Caco-2 (cell line): ENCODE measurements at regions not wholly inside any gene's neighbourhood (a gene's known extent, or its start where the extent isn't known, plus 50 kb on each side); places are given as distances from the start of the nearest gene placed in this dataset.

Source experiments
- BruUV-seq: library from RNA; stranded (reverse); fragments of 400-500 nt; replicated peaks from 2 replicates; lab custom pipeline; 2021; lab: Mats Ljungman, UMichigan
- CTCF ChIA-PET: fragments of 300-600 bp; sonication (Branson Sonifier 250); formaldehyde crosslinking; loops from one replicate; lab custom pipeline; 2022; ENCODE audit warnings: antibody characterized with exemption; lab: Charles Lee
- POLR2A ChIA-PET: fragments of 300-600 bp; sonication (Branson Sonifier 250); formaldehyde crosslinking; loops from one replicate; lab custom pipeline; 2022; ENCODE audit warnings: antibody characterized with exemption; lab: Charles Lee
- DNase-seq, 2 experiments: peaks; one replicate each; pipeline versions ENCODE4 v3.0.0 to v3.0.0-alpha.2; 2020 to 2022
- H3K27me3 ChIP-seq: replicated peaks from 2 replicates; pipeline ENCODE4 v1.6.0; 2011; ENCODE audit warnings: low read length; ENCODE audit not compliant: control insufficient read depth, insufficient read depth
- H3K36me3 ChIP-seq: 2 replicates; pipeline ENCODE4 v1.5.1; 2011; ENCODE audit warnings: low read length; ENCODE audit not compliant: control insufficient read depth, insufficient read depth
- H3K4me1 ChIP-seq: fragments of 250-450 bp; sonication (Bioruptor Pico); 2 replicates; pipeline ENCODE4 v1.5.1; 2020; ENCODE audit warnings: mild to moderate bottlenecking
- H3K4me3 ChIP-seq: 2 replicates; pipeline ENCODE4 v1.5.1; 2011; ENCODE audit warnings: low read depth, mild to moderate bottlenecking, control low read depth, low read length
- H3K9me3 ChIP-seq: fragments of 250-450 bp; sonication (Bioruptor Pico); 2 replicates; pipeline ENCODE4 v1.5.1; 2020; ENCODE audit warnings: mild to moderate bottlenecking, moderate library complexity
- H3K27ac Mint-ChIP-seq: one replicate; pipeline ENCODE4 v1.8.0; 2022; ENCODE audit warnings: mixed read lengths; ENCODE audit not compliant: unreplicated experiment
- H3K27me3 Mint-ChIP-seq: one replicate; pipeline ENCODE4 v1.8.0; 2022; ENCODE audit warnings: mixed read lengths; ENCODE audit not compliant: insufficient read depth, unreplicated experiment
- H3K36me3 Mint-ChIP-seq: one replicate; pipeline ENCODE4 v1.8.0; 2022; ENCODE audit warnings: mild to moderate bottlenecking, mixed read lengths; ENCODE audit not compliant: insufficient read depth, unreplicated experiment
- H3K4me1 Mint-ChIP-seq: one replicate; pipeline ENCODE4 v1.8.0; 2022; ENCODE audit warnings: low read depth, mixed read lengths; ENCODE audit not compliant: unreplicated experiment
- H3K4me3 Mint-ChIP-seq: one replicate; pipeline ENCODE4 v1.8.0; 2022; ENCODE audit warnings: mild to moderate bottlenecking, moderate library complexity, mixed read lengths; ENCODE audit not compliant: unreplicated experiment
- H3K9me3 Mint-ChIP-seq: one replicate; pipeline ENCODE4 v1.8.0; 2022; ENCODE audit warnings: mixed read lengths; ENCODE audit not compliant: unreplicated experiment
- intact Hi-C: fragments of 100-400 bp; cut with micrococcal nuclease; formaldehyde crosslinking; loops from one replicate; pipeline ENCODE4 v1.10.0; 2022; ENCODE audit not compliant: unreplicated experiment
- TF ChIP-seq, protein P1 (sequence below), 2 experiments: fragments of 200-600 bp in 1 of 2; IDR thresholded peaks; 1 replicate in 1 of 2; 2 replicates in 1 of 2; pipeline versions ENCODE4 v1.5.1 to v1.8.0; 2011 to 2022; ENCODE audit warnings: antibody characterized with exemption in 1 of 2, control low read depth in 1 of 2, inconsistent platforms in 1 of 2, low read depth in 1 of 2, low read length in 1 of 2, mild to moderate bottlenecking in 1 of 2, moderate library complexity in 1 of 2; ENCODE audit not compliant: insufficient read depth in 1 of 2, severe bottlenecking in 1 of 2, unreplicated experiment in 1 of 2

- H3K27me3 ChIP-seq, result no peaks in the 10 kb centered on the region
- no peaks in the 10 kb centered on the region for H3K4me1 Mint-ChIP-seq
- POLR2A ChIA-PET, result no interaction called here
- H3K4me3 ChIP-seq, result no peak overlapping the region
- H3K4me3 Mint-ChIP-seq, result no peak overlapping the region
- H3K9me3 ChIP-seq, result no peaks in the 10 kb centered on the region
- no peaks in the 10 kb centered on the region for H3K4me1 ChIP-seq
- TF ChIP-seq, protein P1, sequence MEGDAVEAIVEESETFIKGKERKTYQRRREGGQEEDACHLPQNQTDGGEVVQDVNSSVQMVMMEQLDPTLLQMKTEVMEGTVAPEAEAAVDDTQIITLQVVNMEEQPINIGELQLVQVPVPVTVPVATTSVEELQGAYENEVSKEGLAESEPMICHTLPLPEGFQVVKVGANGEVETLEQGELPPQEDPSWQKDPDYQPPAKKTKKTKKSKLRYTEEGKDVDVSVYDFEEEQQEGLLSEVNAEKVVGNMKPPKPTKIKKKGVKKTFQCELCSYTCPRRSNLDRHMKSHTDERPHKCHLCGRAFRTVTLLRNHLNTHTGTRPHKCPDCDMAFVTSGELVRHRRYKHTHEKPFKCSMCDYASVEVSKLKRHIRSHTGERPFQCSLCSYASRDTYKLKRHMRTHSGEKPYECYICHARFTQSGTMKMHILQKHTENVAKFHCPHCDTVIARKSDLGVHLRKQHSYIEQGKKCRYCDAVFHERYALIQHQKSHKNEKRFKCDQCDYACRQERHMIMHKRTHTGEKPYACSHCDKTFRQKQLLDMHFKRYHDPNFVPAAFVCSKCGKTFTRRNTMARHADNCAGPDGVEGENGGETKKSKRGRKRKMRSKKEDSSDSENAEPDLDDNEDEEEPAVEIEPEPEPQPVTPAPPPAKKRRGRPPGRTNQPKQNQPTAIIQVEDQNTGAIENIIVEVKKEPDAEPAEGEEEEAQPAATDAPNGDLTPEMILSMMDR (IDR thresholded peaks at IDR 0.05; ENCODE audit: insufficient read depth in 1 of 2, low read depth in 1 of 2, low read length in 1 of 2, severe bottlenecking in 1 of 2, unreplicated experiment in 1 of 2), result no peak
- intact Hi-C loops, result no loop called here
- no peak overlapping the region for H3K27ac Mint-ChIP-seq
- H3K36me3 Mint-ChIP-seq, result no peaks in the 10 kb centered on the region
- no peak for DNase-seq
- no peaks in the 10 kb centered on the region for H3K36me3 ChIP-seq
- H3K9me3 Mint-ChIP-seq, result no peaks in the 10 kb centered on the region
- H3K27me3 Mint-ChIP-seq, result peaks cover 5% of the 10 kb centered on the region
- CTCF ChIA-PET, result no interaction called here
- no TSS peak for BruUV-seq
Measured at GRCh38 chr18:76679259-76679658, 143.1 kb upstream of the ZNF236 start.

- H3K4me3 ChIP-seq, result no peak overlapping the region
- POLR2A ChIA-PET, result no interaction called here
- TF ChIP-seq, protein P1 (IDR thresholded peaks at IDR 0.05; ENCODE audit: insufficient read depth in 1 of 2, low read depth in 1 of 2, low read length in 1 of 2, severe bottlenecking in 1 of 2, unreplicated experiment in 1 of 2), result no peak
- no peaks in the 10 kb centered on the region for H3K27me3 ChIP-seq
- no peaks in the 10 kb centered on the region for H3K36me3 ChIP-seq
- CTCF ChIA-PET, result no interaction called here
- Mint-ChIP-seq H3K4me1 (no peaks in the 10 kb centered on the region), H3K9me3 (no peaks in the 10 kb centered on the region), H3K4me3 (no peak overlapping the region), H3K27ac (no peak overlapping the region), H3K27me3 (peaks cover 5% of the 10 kb centered on the region), H3K36me3 (no peaks in the 10 kb centered on the region)
- intact Hi-C loops, result no loop called here
- no TSS peak for BruUV-seq
- DNase-seq, result no peak
- no peaks in the 10 kb centered on the region for H3K9me3 ChIP-seq
- H3K4me1 ChIP-seq, result no peaks in the 10 kb centered on the region
Measured at GRCh38 chr18:76678248-76678647, 144.1 kb upstream of the ZNF236 start.

- Mint-ChIP-seq H3K36me3 (no peaks in the 10 kb centered on the region), H3K4me3 (no peak overlapping the region), H3K9me3 (no peaks in the 10 kb centered on the region), H3K27me3 (peaks cover 3% of the 10 kb centered on the region), H3K4me1 (no peaks in the 10 kb centered on the region), H3K27ac (no peak overlapping the region)
- Histone ChIP-seq H3K4me3 (no peak overlapping the region), H3K36me3 (no peaks in the 10 kb centered on the region), H3K27me3 (no peaks in the 10 kb centered on the region), H3K4me1 (no peaks in the 10 kb centered on the region), H3K9me3 (no peaks in the 10 kb centered on the region)
- TF ChIP-seq, protein P1 (IDR thresholded peaks at IDR 0.05; ENCODE audit: insufficient read depth in 1 of 2, low read depth in 1 of 2, low read length in 1 of 2, severe bottlenecking in 1 of 2, unreplicated experiment in 1 of 2), result no peak
- no TSS peak for BruUV-seq
- no peak for DNase-seq
- CTCF ChIA-PET, result interaction anchor here (0.6 kb wide), 1 partner anchor 12 kb away, joined by 3 read pairs; no protein-coding TSS in a partner anchor
- intact Hi-C loops, result no loop called here
- POLR2A ChIA-PET, result no interaction called here
Measured at GRCh38 chr18:76674596-76674995, 147.8 kb upstream of the ZNF236 start.
